K562 (cell line): ENCODE measurements at regions not wholly inside any gene's neighbourhood (a gene's known extent, or its start where the extent isn't known, plus 50 kb on each side); places are given as distances from the start of the nearest gene placed in this dataset.

Source experiments
- CEBPB ChIP-seq: fragments of 450-650 bp; IDR thresholded peaks from 2 replicates; pipeline ENCODE4 v1.6.1; 2016; ENCODE audit warnings: missing genetic modification characterization, missing compliant biosample characterization
- CTCF ChIP-seq, 3 experiments: IDR thresholded peaks in 2 of 3; conservative IDR thresholded peaks in 1 of 3; 2 replicates each; pipeline ENCODE4 v1.5.1; 2011 to 2012; ENCODE audit warnings: low read length in 3 of 3, mild to moderate bottlenecking in 3 of 3, control low read depth in 2 of 3, improper control_type of control experiment in 1 of 3, inconsistent platforms in 1 of 3, low read depth in 1 of 3, mixed read lengths in 1 of 3, moderate library complexity in 1 of 3; ENCODE audit not compliant: insufficient read depth in 2 of 3
- KDM1A ChIP-seq, 2 experiments: fragments of 450-650 bp; IDR thresholded peaks; 2 replicates each; pipeline ENCODE4 v1.6.1; 2016; ENCODE audit warnings: mild to moderate bottlenecking in 2 of 2
- NELFE ChIP-seq: IDR thresholded peaks from 2 replicates; pipeline ENCODE4 v1.6.1; 2011; ENCODE audit warnings: mild to moderate bottlenecking; ENCODE audit not compliant: insufficient read depth, insufficient read length
- POLR2AphosphoS2 ChIP-seq: IDR thresholded peaks from 2 replicates; pipeline ENCODE4 v1.6.1; 2012; ENCODE audit warnings: low read length, improper control_type of control experiment
- POLR3G ChIP-seq: IDR thresholded peaks from 2 replicates; pipeline ENCODE4 v1.6.1; 2011; ENCODE audit not compliant: insufficient read length, insufficient replicate concordance; ENCODE audit errors: extremely low read depth
- RAD21 ChIP-seq, 2 experiments: fragments of 250-450 bp in 1 of 2; fragments of 450-650 bp in 1 of 2; sonication (Bioruptor Pico) in 1 of 2; formaldehyde crosslinking in 1 of 2; IDR thresholded peaks in 1 of 2; conservative IDR thresholded peaks in 1 of 2; 2 replicates each; pipeline versions ENCODE4 v1.4.0 to v1.8.0; 2020 to 2022; ENCODE audit warnings: mild to moderate bottlenecking in 2 of 2, moderate library complexity in 1 of 2
- RAD51 ChIP-seq: fragments of 450-650 bp; IDR thresholded peaks from 2 replicates; pipeline ENCODE4 v1.7.1; 2016; ENCODE audit warnings: low read depth, mild to moderate bottlenecking, borderline replicate concordance
- SIN3B ChIP-seq: fragments of 450-650 bp; IDR thresholded peaks from 2 replicates; pipeline ENCODE4 v1.6.1; 2017; ENCODE audit warnings: low read depth, mild to moderate bottlenecking, moderate library complexity
- SMARCC2 ChIP-seq: fragments of 450-650 bp; IDR thresholded peaks from 2 replicates; pipeline ENCODE4 v1.6.1; 2017; ENCODE audit warnings: antibody characterized with exemption, moderate library complexity, mild to moderate bottlenecking, low read depth
- TAF15 ChIP-seq: fragments of 200-400 bp; formaldehyde crosslinking; IDR thresholded peaks from 2 replicates; pipeline ENCODE4 v1.6.1; 2017; ENCODE audit warnings: mild to moderate bottlenecking, low read depth, low read length, moderate library complexity

- TF ChIP-seq NELFE (no peak), RAD51 (no peak), RAD21 (CRISPR knock-in tag; conservative IDR thresholded peaks at IDR 0.05 in 1 of 2, IDR thresholded peaks at IDR 0.05 in 1 of 2) (no peak), SIN3B (no peak), POLR2AphosphoS2 (no peak), POLR3G (no peak), SMARCC2 (no peak), KDM1A (IDR thresholded peaks at IDR 0.05) (no peak), CTCF (IDR thresholded peaks at IDR 0.05 in 2 of 3, conservative IDR thresholded peaks at IDR 0.05 in 1 of 3; ENCODE audit: insufficient read depth in 2 of 3, low read depth in 1 of 3, low read length in 3 of 3) (no peak), TAF15 (no peak), CEBPB (tag) (no peak)
Observed at GRCh38 chr14:49364752-49365117, 221.4 kb downstream of the RPS29 start.
